NB4 (cell line): ENCODE measurements at regions not wholly inside any gene's neighbourhood (a gene's known extent, or its start where the extent isn't known, plus 50 kb on each side); places are given as distances from the start of the nearest gene placed in this dataset.

Source experiments
- DNase-seq: peaks from one replicate; pipeline ENCODE4 v3.0.0; 2010; ENCODE audit warnings: low read depth
- H3K4me3 ChIP-seq: one replicate; pipeline ENCODE4 v1.5.1; 2011; ENCODE audit warnings: mild to moderate bottlenecking, low read depth, low read length, moderate library complexity
- MYC ChIP-seq: IDR thresholded peaks from 2 replicates; pipeline ENCODE4 v1.6.1; 2011; ENCODE audit warnings: low read depth, low read length
- POLR2A ChIP-seq: IDR thresholded peaks from 2 replicates; pipeline ENCODE4 v1.6.1; 2011; ENCODE audit warnings: mild to moderate bottlenecking; ENCODE audit not compliant: insufficient read length; ENCODE audit errors: extremely low read depth
- TF ChIP-seq, protein P1 (sequence below): IDR thresholded peaks from one replicate; pipeline ENCODE4 v1.5.1; 2012; ENCODE audit warnings: low read depth, low read length
- TF ChIP-seq, protein P2 (sequence below): IDR thresholded peaks from 2 replicates; pipeline ENCODE4 v1.6.1; 2011; ENCODE audit warnings: low read depth, low read length

DNA sequence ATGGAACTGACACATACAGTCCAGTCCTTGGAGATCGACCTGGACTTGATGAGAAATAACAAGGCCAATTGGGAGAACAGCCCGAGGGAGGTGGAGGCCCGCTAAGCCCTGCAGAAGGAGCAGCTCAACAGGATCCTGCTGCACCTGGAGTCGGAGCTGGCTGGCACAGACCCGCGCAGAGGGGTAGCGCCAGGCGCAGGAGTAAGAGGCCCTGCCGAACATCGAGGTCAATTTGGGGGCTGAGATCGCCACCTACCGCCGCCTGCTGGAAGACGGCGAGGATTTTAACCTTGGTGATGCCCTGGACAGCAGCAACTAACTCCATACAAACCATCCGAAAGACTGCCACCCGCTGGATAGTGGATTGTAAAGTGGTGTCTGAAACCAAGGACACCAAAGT lies 1610.1 kb upstream of the ACO1 start:
- no peak overlapping the region for H3K4me3 ChIP-seq
- TF ChIP-seq, protein P1, sequence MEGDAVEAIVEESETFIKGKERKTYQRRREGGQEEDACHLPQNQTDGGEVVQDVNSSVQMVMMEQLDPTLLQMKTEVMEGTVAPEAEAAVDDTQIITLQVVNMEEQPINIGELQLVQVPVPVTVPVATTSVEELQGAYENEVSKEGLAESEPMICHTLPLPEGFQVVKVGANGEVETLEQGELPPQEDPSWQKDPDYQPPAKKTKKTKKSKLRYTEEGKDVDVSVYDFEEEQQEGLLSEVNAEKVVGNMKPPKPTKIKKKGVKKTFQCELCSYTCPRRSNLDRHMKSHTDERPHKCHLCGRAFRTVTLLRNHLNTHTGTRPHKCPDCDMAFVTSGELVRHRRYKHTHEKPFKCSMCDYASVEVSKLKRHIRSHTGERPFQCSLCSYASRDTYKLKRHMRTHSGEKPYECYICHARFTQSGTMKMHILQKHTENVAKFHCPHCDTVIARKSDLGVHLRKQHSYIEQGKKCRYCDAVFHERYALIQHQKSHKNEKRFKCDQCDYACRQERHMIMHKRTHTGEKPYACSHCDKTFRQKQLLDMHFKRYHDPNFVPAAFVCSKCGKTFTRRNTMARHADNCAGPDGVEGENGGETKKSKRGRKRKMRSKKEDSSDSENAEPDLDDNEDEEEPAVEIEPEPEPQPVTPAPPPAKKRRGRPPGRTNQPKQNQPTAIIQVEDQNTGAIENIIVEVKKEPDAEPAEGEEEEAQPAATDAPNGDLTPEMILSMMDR: peak; percentile 31
- TF ChIP-seq MYC: no peak
- peak; percentile 54 for DNase-seq

DNA sequence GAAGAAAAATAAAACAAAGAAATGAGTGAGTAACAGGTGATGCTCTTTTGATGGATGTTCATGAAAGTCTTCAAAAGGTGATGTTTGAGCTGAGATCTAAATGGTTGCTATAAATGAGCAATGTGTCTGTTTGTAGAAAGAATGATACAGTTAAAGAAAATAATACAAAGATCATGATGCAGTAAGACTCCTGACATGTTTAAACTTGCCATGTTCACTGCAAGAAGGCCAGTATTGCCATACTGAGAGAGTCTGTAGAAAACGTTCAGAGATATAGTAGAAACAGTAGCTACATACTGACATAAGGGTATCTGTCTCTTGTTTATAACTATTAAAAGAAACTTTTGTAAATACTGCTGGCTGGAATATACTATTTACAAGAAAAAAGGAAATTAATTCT lies 1609.2 kb upstream of the ACO1 start:
- H3K4me3 ChIP-seq: no peak overlapping the region
- DNase-seq: no peak
- TF ChIP-seq MYC: no peak
- TF ChIP-seq, protein P2, sequence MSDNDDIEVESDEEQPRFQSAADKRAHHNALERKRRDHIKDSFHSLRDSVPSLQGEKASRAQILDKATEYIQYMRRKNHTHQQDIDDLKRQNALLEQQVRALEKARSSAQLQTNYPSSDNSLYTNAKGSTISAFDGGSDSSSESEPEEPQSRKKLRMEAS: no peak
- no peak for TF ChIP-seq POLR2A
- TF ChIP-seq, protein P1: no peak

DNA sequence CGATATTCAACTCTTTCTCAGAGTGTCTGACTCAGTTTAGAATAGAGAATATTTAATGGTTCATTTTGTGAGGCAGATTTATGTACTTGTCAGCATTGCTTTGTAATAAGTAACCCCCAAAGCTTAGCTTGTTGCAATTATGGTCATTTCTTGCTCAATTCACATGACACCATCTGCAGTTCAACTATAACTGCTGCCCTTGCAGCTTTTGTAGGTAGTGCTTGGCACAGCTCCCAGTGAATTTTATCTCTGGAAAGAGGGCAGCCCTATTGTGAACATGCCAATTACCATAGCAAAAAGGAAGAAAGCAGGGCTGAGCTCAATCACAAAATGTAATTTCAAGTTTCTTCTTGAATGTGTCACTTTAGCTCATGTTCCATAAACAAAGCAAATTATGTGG lies 1587.7 kb upstream of the ACO1 start:
- no peak for DNase-seq
- H3K4me3 ChIP-seq: no peak overlapping the region
- TF ChIP-seq MYC (no peak), POLR2A (no peak)
- TF ChIP-seq, protein P2: no peak
- TF ChIP-seq, protein P1: no peak

DNA sequence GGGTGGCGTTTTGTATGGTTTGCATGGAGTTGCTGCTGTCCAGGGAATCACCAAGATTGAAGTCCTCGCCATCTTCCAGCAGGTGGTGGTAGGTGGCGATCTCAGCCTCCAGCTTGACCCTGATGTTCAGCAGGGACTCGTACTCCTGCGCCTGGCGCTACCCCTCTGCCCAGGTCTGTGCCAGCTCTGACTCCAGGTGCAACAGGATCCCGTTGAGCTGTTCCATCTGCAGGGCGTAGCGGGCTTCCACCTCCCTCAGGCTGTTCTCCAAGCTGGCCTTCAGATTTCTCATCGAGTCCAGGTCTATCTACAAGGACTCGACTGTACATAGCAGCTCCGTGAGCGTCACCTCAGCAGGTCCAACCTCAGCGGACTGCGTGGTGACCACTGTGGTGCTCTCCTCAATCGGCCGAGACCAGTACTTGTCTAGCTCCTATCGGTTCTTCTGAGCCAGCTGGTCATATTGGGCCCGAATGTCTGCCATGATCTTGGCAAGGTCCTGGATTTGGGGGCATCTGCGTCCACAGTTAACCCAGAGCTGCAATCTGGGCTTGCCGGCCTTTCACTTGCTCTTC lies 1584.8 kb upstream of the ACO1 start:
- TF ChIP-seq, protein P1: no peak
- TF ChIP-seq MYC (no peak), POLR2A (no peak)
- TF ChIP-seq, protein P2: no peak
- no peak overlapping the region for H3K4me3 ChIP-seq
- no peak for DNase-seq

DNA sequence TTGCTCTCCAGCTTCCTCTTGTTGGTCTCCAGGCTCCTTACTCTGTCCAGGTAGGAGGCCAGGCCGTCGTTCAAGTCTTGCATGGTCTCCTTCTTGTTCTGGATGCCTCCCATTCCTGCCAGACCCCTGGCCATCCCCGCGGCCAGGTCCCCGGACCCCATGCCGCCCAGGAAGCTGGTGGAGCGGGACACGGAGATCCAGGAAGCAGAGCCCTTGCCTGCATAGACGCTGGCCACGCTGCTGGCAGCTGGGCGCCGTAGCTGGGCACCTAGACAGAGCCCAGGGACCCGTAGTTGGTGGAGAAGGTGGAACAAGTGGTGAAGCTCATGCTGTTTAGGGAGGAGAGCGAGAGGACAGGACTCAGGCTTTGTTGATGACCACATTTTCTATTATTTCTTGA lies 1584.0 kb upstream of the ACO1 start:
- no peak for DNase-seq
- no peak overlapping the region for H3K4me3 ChIP-seq
- TF ChIP-seq, protein P1: no peak
- TF ChIP-seq POLR2A (no peak), MYC (no peak)
- TF ChIP-seq, protein P2: no peak

DNA sequence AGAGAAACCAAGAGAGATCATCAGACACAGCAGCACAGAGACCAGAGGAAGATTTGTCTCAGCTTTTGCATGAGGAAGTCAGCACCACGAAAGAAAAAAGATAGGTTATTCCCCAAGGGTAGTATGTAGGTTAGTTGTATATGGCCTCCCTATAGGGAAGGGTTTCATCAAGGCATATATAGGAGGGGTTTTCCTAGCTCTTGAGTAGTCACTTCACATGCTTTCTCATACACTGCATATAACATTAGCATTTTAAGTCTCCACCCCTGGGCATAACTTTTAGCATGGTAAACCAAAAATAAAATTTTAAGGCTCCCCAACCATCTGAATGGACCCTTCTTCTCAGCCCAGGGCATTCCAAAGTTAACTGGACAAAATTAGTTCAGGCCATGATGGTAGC lies 1571.6 kb upstream of the ACO1 start:
- no peak for DNase-seq
- TF ChIP-seq POLR2A (no peak), MYC (no peak)
- TF ChIP-seq, protein P1: no peak
- TF ChIP-seq, protein P2: no peak
- no peak overlapping the region for H3K4me3 ChIP-seq
